SU-DHL-6 (cell line): ENCODE measurements at regions not wholly inside any gene's neighbourhood (a gene's known extent, or its start where the extent isn't known, plus 50 kb on each side); places are given as distances from the start of the nearest gene placed in this dataset.

ENCODE experiments used
- CTCF ChIP-seq: fragments of 200-600 bp; sonication (generic); IDR thresholded peaks from one replicate; pipeline ENCODE4 v1.5.1; 2017; ENCODE audit warnings: antibody characterized with exemption, mild to moderate bottlenecking, low read length, moderate library complexity; ENCODE audit not compliant: insufficient read depth, poor library complexity, severe bottlenecking
- EZH2phosphoT487 ChIP-seq: fragments of 200-600 bp; sonication (generic), shearing (Covaris generic); conservative IDR thresholded peaks from 2 replicates; pipeline ENCODE4 v1.6.1; 2018; ENCODE audit warnings: mild to moderate bottlenecking, antibody characterized with exemption, low read length, moderate library complexity, mixed read lengths

- TF ChIP-seq CTCF (no peak), EZH2phosphoT487 (no peak)
These were observed 93.0 kb upstream of the ANKRD55 start for GRCh38 chr5:56326116-56326515.
